Esophagus muscularis mucosa (tissue), 4 donors: ENCODE measurements at regions not wholly inside any gene's neighbourhood (a gene's known extent, or its start where the extent isn't known, plus 50 kb on each side); places are given as distances from the start of the nearest gene placed in this dataset.

Experiments
- DNase-seq: peaks from one replicate; pipeline ENCODE4 v3.0.0-alpha.2; 2017; ENCODE audit errors: extremely low spot score
- H3K27ac ChIP-seq, 4 donors: fragments of 200-600 bp; sonication (generic); replicated peaks in 1 of 4; 1 replicate in 3 of 4; 2 replicates in 1 of 4; pipeline ENCODE4 v1.5.1; 2016 to 2019; ENCODE audit warnings: mild to moderate bottlenecking in 1 of 4
- H3K27me3 ChIP-seq, 4 donors: fragments of 200-600 bp; sonication (generic); one replicate each; pipeline versions ENCODE4 v1.5.1 to v1.6.0; 2016 to 2019
- H3K36me3 ChIP-seq, 4 donors: fragments of 200-600 bp; sonication (generic); one replicate each; pipeline ENCODE4 v1.5.1; 2016 to 2019
- H3K4me1 ChIP-seq, 4 donors: fragments of 200-600 bp; sonication (generic); one replicate each; pipeline ENCODE4 v1.5.1; 2016 to 2019
- H3K4me3 ChIP-seq, 4 donors: fragments of 200-600 bp; sonication (generic); 1 replicate in 2 of 4; 2 replicates in 2 of 4; pipeline ENCODE4 v1.5.1; 2016 to 2019; ENCODE audit warnings: mild to moderate bottlenecking in 4 of 4, moderate library complexity in 1 of 4
- H3K9me3 ChIP-seq, 4 donors: fragments of 200-600 bp; sonication (generic); 1 replicate in 3 of 4; 2 replicates in 1 of 4; pipeline ENCODE4 v1.5.1; 2016 to 2019
- EP300 ChIP-seq: sonication (generic); formaldehyde crosslinking; IDR thresholded peaks from one replicate; pipeline ENCODE4 v1.6.1; 2017; ENCODE audit warnings: antibody characterized with exemption
- POLR2A ChIP-seq: fragments of 450-650 bp; IDR thresholded peaks from one replicate; pipeline ENCODE4 v1.6.1; 2017; ENCODE audit warnings: antibody characterized with exemption, moderate library complexity, mild to moderate bottlenecking, low read depth
- POLR2AphosphoS5 ChIP-seq, 2 donors: sonication (generic); formaldehyde crosslinking; IDR thresholded peaks; one replicate each; pipeline ENCODE4 v1.6.1; 2017; ENCODE audit warnings: antibody characterized with exemption in 2 of 2
- WGBS: methylation state at CpG from one replicate; pipeline ENCODE4 v1.1.5; 2018; 5-methylcytosine and 5-hydroxymethylcytosine counted together
- intact Hi-C: fragments of 100-400 bp; cut with DNase I; formaldehyde crosslinking; loops from one replicate; pipeline ENCODE4 v1.15.1; 2023
- TF ChIP-seq, protein P1 (sequence below), 3 experiments: fragments of 200-600 bp in 2 of 3; fragments of 450-650 bp in 1 of 3; sonication (generic) in 2 of 3; IDR thresholded peaks; one replicate each; pipeline ENCODE4 v1.5.1; 2017 to 2019; ENCODE audit warnings: antibody characterized with exemption in 3 of 3, mild to moderate bottlenecking in 2 of 3, moderate library complexity in 1 of 3

DNA sequence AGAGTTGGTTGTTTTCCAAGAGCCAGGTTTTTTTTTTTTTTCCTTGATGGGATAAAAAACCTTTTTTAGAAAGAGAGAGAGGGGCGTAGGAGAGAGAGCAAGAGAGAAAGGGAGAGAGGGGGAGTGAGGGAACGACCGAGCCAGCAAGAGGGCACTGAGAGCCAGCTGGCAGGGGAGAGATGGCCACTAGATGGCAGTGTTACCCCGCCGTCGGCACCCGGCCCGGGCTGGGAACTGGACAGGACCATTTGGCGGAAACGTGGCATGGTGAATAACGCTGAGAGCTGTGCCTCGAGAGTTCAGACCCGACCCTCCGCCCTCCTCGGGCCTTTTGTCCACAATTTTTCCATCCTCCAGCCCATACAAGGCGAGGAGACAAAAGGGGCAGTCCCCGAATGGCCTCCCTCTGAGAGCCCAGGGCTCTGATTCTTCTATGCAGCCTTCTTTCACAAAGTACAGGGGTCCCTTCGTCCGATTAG is 286.7 kb upstream of the VRK2 start:
- H3K4me3 ChIP-seq = peak overlapping the region; percentile 25 to 47 (median 34)
- H3K4me1 ChIP-seq = peaks cover 9 to 16% (median 13%) of the 10 kb centered on the region in 4 donors
- DNase-seq = no peak
- intact Hi-C loops = no loop called here
- no peaks in the 10 kb centered on the region for H3K27me3 ChIP-seq
- H3K27ac ChIP-seq = no peak overlapping the region
- TF ChIP-seq, protein P1, sequence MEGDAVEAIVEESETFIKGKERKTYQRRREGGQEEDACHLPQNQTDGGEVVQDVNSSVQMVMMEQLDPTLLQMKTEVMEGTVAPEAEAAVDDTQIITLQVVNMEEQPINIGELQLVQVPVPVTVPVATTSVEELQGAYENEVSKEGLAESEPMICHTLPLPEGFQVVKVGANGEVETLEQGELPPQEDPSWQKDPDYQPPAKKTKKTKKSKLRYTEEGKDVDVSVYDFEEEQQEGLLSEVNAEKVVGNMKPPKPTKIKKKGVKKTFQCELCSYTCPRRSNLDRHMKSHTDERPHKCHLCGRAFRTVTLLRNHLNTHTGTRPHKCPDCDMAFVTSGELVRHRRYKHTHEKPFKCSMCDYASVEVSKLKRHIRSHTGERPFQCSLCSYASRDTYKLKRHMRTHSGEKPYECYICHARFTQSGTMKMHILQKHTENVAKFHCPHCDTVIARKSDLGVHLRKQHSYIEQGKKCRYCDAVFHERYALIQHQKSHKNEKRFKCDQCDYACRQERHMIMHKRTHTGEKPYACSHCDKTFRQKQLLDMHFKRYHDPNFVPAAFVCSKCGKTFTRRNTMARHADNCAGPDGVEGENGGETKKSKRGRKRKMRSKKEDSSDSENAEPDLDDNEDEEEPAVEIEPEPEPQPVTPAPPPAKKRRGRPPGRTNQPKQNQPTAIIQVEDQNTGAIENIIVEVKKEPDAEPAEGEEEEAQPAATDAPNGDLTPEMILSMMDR (IDR thresholded peaks at IDR 0.05) = peak; percentile 77 to 92 (median 90)
- no peak for TF ChIP-seq POLR2A
- no peak for TF ChIP-seq POLR2AphosphoS5 (IDR thresholded peaks at IDR 0.05)
- TF ChIP-seq EP300 = no peak
- 2% methylated on average over 19 of the region's 19 CpGs for WGBS
- H3K9me3 ChIP-seq = no peaks in the 10 kb centered on the region
- H3K36me3 ChIP-seq = no peaks in the 10 kb centered on the region

DNA sequence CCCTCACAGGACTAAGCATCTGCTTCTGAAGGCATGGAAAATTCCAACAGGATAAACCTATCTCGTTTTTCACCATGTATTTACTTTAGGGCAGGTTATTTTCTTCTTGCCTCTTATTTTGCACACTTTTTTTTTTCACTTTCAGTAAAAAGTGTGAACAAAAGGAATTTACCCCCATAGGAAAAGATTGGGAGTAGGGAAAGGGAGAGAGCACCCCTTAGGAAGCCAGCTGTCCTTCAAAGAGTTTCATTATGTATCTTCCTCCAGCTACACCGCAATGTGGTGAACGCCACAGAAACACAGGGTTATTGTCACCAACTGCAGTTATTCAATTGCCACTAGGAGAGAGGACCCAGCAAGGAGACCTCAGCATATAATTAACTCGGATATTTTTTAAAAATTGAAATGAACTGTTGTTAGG is 286.2 kb upstream of the VRK2 start:
- 72% methylated on average over 4 of the region's 4 CpGs for WGBS
- Histone ChIP-seq H3K27ac (no peak overlapping the region), H3K4me3 (peak overlapping the region in 3 of 4 donors; percentile 34 to 47 (median 35)), H3K4me1 (peaks cover 9 to 16% (median 13%) of the 10 kb centered on the region in 4 donors), H3K36me3 (no peaks in the 10 kb centered on the region), H3K27me3 (no peaks in the 10 kb centered on the region), H3K9me3 (no peaks in the 10 kb centered on the region)
- intact Hi-C loops = no loop called here
- DNase-seq = no peak
- TF ChIP-seq, protein P1 (IDR thresholded peaks at IDR 0.05) = no peak
- TF ChIP-seq EP300 (no peak), POLR2A (no peak), POLR2AphosphoS5 (IDR thresholded peaks at IDR 0.05) (no peak)

DNA sequence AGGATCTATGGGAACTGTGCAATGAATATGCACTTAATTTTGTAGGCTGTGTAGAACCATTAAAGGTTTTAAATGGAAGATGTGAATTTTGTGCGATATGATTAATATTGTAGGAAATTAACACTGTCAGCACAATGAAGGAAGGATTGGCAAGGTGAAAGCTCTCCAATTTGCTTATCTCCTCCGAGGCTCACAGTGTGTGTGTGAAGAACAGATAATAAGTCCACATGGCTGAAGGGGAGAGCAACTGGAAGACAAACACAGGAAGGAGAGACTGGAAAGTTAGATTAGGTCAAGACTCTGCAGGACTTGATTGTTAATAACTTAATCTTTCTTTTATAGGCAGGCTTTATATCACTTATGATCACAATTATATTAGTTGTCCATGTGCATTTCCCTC is 269.7 kb upstream of the VRK2 start:
- H3K9me3 ChIP-seq = no peaks in the 10 kb centered on the region
- no peak overlapping the region for H3K27ac ChIP-seq
- intact Hi-C loops = no loop called here
- WGBS = 68% methylated on average over 2 of the region's 2 CpGs
- no peak for DNase-seq
- no peaks in the 10 kb centered on the region for H3K4me1 ChIP-seq
- no peak overlapping the region for H3K4me3 ChIP-seq
- no peak for TF ChIP-seq POLR2A
- TF ChIP-seq, protein P1 (IDR thresholded peaks at IDR 0.05) = no peak
- no peak for TF ChIP-seq POLR2AphosphoS5 (IDR thresholded peaks at IDR 0.05)
- TF ChIP-seq EP300 = no peak
- H3K36me3 ChIP-seq = no peaks in the 10 kb centered on the region
- H3K27me3 ChIP-seq = no peaks in the 10 kb centered on the region

DNA sequence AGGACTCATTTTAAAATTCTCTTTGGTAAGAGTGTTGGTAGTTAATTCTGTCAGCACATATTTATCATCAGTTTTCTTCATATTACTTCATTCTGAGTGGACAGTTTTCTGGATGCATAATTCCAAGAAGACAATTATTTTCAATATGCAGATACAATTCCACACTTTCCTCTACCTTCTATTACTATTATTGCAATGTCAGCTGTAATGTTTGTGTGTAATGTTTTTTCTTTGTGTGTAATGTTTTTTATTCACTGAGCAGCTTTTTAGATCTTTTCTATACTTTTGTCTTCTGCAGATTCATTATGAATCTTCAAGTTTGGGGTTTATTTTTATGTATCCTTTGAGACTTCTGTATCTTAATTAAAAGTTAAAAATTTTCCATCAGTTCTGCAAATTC is 264.0 kb upstream of the VRK2 start:
- Histone ChIP-seq H3K4me1 (no peaks in the 10 kb centered on the region), H3K9me3 (no peaks in the 10 kb centered on the region), H3K27ac (no peak overlapping the region), H3K4me3 (no peak overlapping the region), H3K36me3 (no peaks in the 10 kb centered on the region), H3K27me3 (no peaks in the 10 kb centered on the region)
- intact Hi-C loops = no loop called here
- TF ChIP-seq, protein P1 (IDR thresholded peaks at IDR 0.05) = no peak
- TF ChIP-seq POLR2AphosphoS5 (IDR thresholded peaks at IDR 0.05) (no peak), POLR2A (no peak), EP300 (no peak)
- no peak for DNase-seq

DNA sequence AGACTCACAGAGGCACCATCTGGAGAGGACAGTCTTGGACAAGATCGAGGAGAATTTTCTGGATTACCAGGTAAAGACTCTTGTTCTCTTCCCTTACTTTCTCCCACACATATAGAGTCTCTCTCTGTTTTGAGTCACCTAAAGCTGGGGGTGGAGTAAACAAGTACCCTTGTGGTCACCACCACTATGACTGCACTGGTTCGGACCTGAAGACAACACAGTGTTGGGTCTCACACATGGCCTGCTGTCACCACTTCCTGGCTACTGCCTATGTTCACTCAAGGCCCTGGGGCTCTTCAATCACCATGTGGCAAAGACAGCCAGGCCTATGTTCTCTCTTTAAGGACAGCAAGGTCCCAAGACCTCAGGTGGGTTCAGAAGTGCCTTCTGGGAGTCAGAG is 253.3 kb upstream of the VRK2 start:
- H3K27ac ChIP-seq = no peak overlapping the region
- H3K4me3 ChIP-seq = no peak overlapping the region
- peaks cover 0 to 11% (median 0%) of the 10 kb centered on the region in 4 donors for H3K9me3 ChIP-seq
- intact Hi-C loops = no loop called here
- no peaks in the 10 kb centered on the region for H3K4me1 ChIP-seq
- 100% methylated on average over 2 of the region's 2 CpGs for WGBS
- TF ChIP-seq POLR2A (no peak), POLR2AphosphoS5 (IDR thresholded peaks at IDR 0.05) (no peak), EP300 (no peak)
- TF ChIP-seq, protein P1 (IDR thresholded peaks at IDR 0.05) = no peak
- no peaks in the 10 kb centered on the region for H3K27me3 ChIP-seq
- DNase-seq = no peak
- no peaks in the 10 kb centered on the region for H3K36me3 ChIP-seq
